ENCODE measurements at regions not wholly inside any gene's neighbourhood (a gene's known extent, or its start where the extent isn't known, plus 50 kb on each side); places are given as distances from the start of the nearest gene placed in this dataset.

DNA sequence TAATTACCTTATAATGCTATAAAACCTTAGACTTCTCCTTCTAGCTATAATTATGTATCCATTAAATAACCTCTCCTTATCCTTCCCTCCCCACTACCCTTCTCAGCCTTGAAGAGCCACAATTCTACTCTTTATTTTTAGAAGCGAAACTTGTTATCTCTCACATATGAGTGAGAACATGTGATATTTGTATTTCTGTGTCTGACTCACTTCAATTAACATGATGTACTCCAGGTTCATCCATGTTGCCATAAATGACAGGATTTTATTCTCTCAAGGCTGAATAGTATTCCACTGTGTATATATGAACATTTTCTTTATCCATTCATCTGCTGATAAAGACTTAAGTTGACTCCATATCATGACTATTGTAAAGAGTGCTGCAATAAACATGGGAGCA is 485.6 kb downstream of the FLRT2 start:
- TF ChIP-seq, protein P1, sequence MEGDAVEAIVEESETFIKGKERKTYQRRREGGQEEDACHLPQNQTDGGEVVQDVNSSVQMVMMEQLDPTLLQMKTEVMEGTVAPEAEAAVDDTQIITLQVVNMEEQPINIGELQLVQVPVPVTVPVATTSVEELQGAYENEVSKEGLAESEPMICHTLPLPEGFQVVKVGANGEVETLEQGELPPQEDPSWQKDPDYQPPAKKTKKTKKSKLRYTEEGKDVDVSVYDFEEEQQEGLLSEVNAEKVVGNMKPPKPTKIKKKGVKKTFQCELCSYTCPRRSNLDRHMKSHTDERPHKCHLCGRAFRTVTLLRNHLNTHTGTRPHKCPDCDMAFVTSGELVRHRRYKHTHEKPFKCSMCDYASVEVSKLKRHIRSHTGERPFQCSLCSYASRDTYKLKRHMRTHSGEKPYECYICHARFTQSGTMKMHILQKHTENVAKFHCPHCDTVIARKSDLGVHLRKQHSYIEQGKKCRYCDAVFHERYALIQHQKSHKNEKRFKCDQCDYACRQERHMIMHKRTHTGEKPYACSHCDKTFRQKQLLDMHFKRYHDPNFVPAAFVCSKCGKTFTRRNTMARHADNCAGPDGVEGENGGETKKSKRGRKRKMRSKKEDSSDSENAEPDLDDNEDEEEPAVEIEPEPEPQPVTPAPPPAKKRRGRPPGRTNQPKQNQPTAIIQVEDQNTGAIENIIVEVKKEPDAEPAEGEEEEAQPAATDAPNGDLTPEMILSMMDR (IDR thresholded peaks at IDR 0.05; ENCODE audit: borderline replicate concordance, extremely low read depth, low read length, poor library complexity, severe bottlenecking): no peak
- no peak for TF ChIP-seq EZH2 (IDR thresholded peaks at IDR 0.05; ENCODE audit: borderline replicate concordance, low read depth, low read length, severe bottlenecking)
